H9 (cell line): ENCODE measurements at regions not wholly inside any gene's neighbourhood (a gene's known extent, or its start where the extent isn't known, plus 50 kb on each side); places are given as distances from the start of the nearest gene placed in this dataset.

Experiments used
- DNase-seq: peaks from one replicate; pipeline ENCODE4 v3.0.0-alpha.2; 2017
- H2AFZ ChIP-seq: one replicate; pipeline ENCODE4 v1.6.1; 2013; ENCODE audit warnings: mild to moderate bottlenecking, low read length, control low read depth, moderate library complexity
- H2AK5ac ChIP-seq: 2 replicates; pipeline ENCODE4 v1.6.1; 2013; ENCODE audit warnings: low read length, control low read depth, mixed read lengths; ENCODE audit not compliant: insufficient read length
- H2BK120ac ChIP-seq: one replicate; pipeline ENCODE4 v1.6.1; 2013; ENCODE audit warnings: low read depth, mild to moderate bottlenecking, low read length, control low read depth, inconsistent platforms; ENCODE audit not compliant: poor library complexity, severe bottlenecking
- H2BK12ac ChIP-seq: 2 replicates; pipeline ENCODE4 v1.6.1; 2013; ENCODE audit warnings: low read length, control low read depth, mixed read lengths, low read depth; ENCODE audit not compliant: insufficient read length
- H2BK15ac ChIP-seq: 2 replicates; pipeline ENCODE4 v1.6.1; 2013; ENCODE audit warnings: low read depth, low read length, control low read depth
- H2BK20ac ChIP-seq: one replicate; pipeline ENCODE4 v1.6.1; 2013; ENCODE audit warnings: low read depth, mild to moderate bottlenecking, low read length, control low read depth, inconsistent platforms; ENCODE audit not compliant: poor library complexity, severe bottlenecking
- H2BK5ac ChIP-seq: 2 replicates; pipeline ENCODE4 v1.6.1; 2013; ENCODE audit warnings: low read length, control low read depth, mixed read lengths; ENCODE audit not compliant: insufficient read length
- H3K14ac ChIP-seq: 2 replicates; pipeline ENCODE4 v1.6.1; 2013; ENCODE audit warnings: low read length, control low read depth; ENCODE audit not compliant: insufficient read depth
- H3K18ac ChIP-seq: 2 replicates; pipeline ENCODE4 v1.6.1; 2013; ENCODE audit warnings: low read depth, mild to moderate bottlenecking, mixed read lengths, low read length, control low read depth; ENCODE audit not compliant: insufficient read length
- H3K23ac ChIP-seq: 2 replicates; pipeline ENCODE4 v1.6.1; 2013; ENCODE audit warnings: low read length, control low read depth, mixed read lengths, low read depth; ENCODE audit not compliant: insufficient read length
- H3K23me2 ChIP-seq: 2 replicates; pipeline ENCODE4 v1.6.1; 2013; ENCODE audit warnings: low read depth, mild to moderate bottlenecking, mixed read lengths, low read length, control low read depth; ENCODE audit not compliant: insufficient read length, poor library complexity, severe bottlenecking
- H3K27ac ChIP-seq: 2 replicates; pipeline ENCODE4 v1.5.1; 2013; ENCODE audit warnings: low read length, control low read depth, mixed read lengths, low read depth; ENCODE audit not compliant: insufficient read length
- H3K27me3 ChIP-seq: 2 replicates; pipeline ENCODE4 v1.6.1; 2013; ENCODE audit warnings: low read length, control low read depth, inconsistent platforms; ENCODE audit not compliant: insufficient read depth
- H3K4ac ChIP-seq: 2 replicates; pipeline ENCODE4 v1.6.1; 2013; ENCODE audit warnings: low read depth, mild to moderate bottlenecking, control low read depth, inconsistent platforms, low read length, moderate library complexity
- H3K4me1 ChIP-seq: 2 replicates; pipeline ENCODE4 v1.6.1; 2013; ENCODE audit warnings: low read length, control low read depth, inconsistent platforms; ENCODE audit not compliant: insufficient read depth
- H3K4me2 ChIP-seq: 2 replicates; pipeline ENCODE4 v1.6.1; 2013; ENCODE audit warnings: low read length, control low read depth, mixed read lengths; ENCODE audit not compliant: insufficient read length, insufficient read depth
- H3K56ac ChIP-seq: 2 replicates; pipeline ENCODE4 v1.6.1; 2013; ENCODE audit warnings: low read depth, mild to moderate bottlenecking, mixed read lengths, low read length, control low read depth; ENCODE audit not compliant: insufficient read length
- H3K79me1 ChIP-seq: 2 replicates; pipeline ENCODE4 v1.6.1; 2013; ENCODE audit warnings: low read depth, mild to moderate bottlenecking, moderate library complexity, low read length, control low read depth, inconsistent platforms; ENCODE audit not compliant: insufficient read depth, poor library complexity, severe bottlenecking
- H3K79me2 ChIP-seq: 2 replicates; pipeline ENCODE4 v1.6.1; 2013; ENCODE audit warnings: low read length, control low read depth, inconsistent platforms; ENCODE audit not compliant: insufficient read depth
- H3K9ac ChIP-seq: 2 replicates; pipeline ENCODE4 v1.6.1; 2013; ENCODE audit warnings: low read length, control low read depth, mixed read lengths; ENCODE audit not compliant: insufficient read length; ENCODE audit errors: extremely low read depth
- H3K9me3 ChIP-seq: one replicate; pipeline ENCODE4 v1.6.1; 2013; ENCODE audit warnings: low read depth, low read length, inconsistent platforms; ENCODE audit not compliant: control insufficient read depth
- H3T11ph ChIP-seq: one replicate; pipeline ENCODE4 v1.6.1; 2013; ENCODE audit warnings: mild to moderate bottlenecking, low read length, control low read depth, inconsistent platforms
- H4K20me1 ChIP-seq: one replicate; pipeline ENCODE4 v1.6.1; 2013; ENCODE audit not compliant: control insufficient read depth, insufficient read length, insufficient read depth
- H4K5ac ChIP-seq: 2 replicates; pipeline ENCODE4 v1.6.1; 2013; ENCODE audit warnings: low read depth, mild to moderate bottlenecking, mixed read lengths, low read length, control low read depth; ENCODE audit not compliant: insufficient read length
- H4K8ac ChIP-seq: replicated peaks from 2 replicates; pipeline ENCODE4 v1.6.1; 2013; ENCODE audit warnings: low read length, control low read depth, mixed read lengths, low read depth; ENCODE audit not compliant: insufficient read length
- H4K91ac ChIP-seq: 2 replicates; pipeline ENCODE4 v1.6.1; 2013; ENCODE audit warnings: low read depth, mild to moderate bottlenecking, moderate library complexity, mixed read lengths, low read length, control low read depth; ENCODE audit not compliant: insufficient read length
- H3K27ac Mint-ChIP-seq, 3 experiments: 2 replicates in 2 of 3; 3 replicates in 1 of 3; pipeline ENCODE4 v1.8.0; 2020 to 2021; ENCODE audit warnings: mixed read lengths in 3 of 3, mild to moderate bottlenecking in 1 of 3, moderate library complexity in 1 of 3
- H3K27me3 Mint-ChIP-seq: 2 replicates; pipeline ENCODE4 v1.8.0; 2021; ENCODE audit warnings: low read depth, mild to moderate bottlenecking, moderate library complexity, mixed read lengths
- H3K36me3 Mint-ChIP-seq, 3 experiments: 2 replicates in 2 of 3; 3 replicates in 1 of 3; pipeline ENCODE4 v1.8.0; 2020 to 2021; ENCODE audit warnings: low read depth in 3 of 3, mixed read lengths in 3 of 3; ENCODE audit not compliant: insufficient read depth in 1 of 3
- H3K4me1 Mint-ChIP-seq, 2 experiments: 2 replicates each; pipeline ENCODE4 v1.8.0; 2020; ENCODE audit warnings: mixed read lengths in 2 of 2
- H3K4me3 Mint-ChIP-seq, 2 experiments: 2 replicates in 1 of 2; 3 replicates in 1 of 2; pipeline ENCODE4 v1.8.0; 2020 to 2021; ENCODE audit warnings: mild to moderate bottlenecking in 2 of 2, mixed read lengths in 2 of 2, moderate library complexity in 1 of 2
- H3K9me3 Mint-ChIP-seq, 2 experiments: 2 replicates in 1 of 2; 3 replicates in 1 of 2; pipeline ENCODE4 v1.8.0; 2020; ENCODE audit warnings: mild to moderate bottlenecking in 2 of 2, mixed read lengths in 2 of 2, moderate library complexity in 1 of 2
- WGBS: extraction: QIAGEN DNeasy Blood & Tissue Kit; methylation state at CpG from one replicate; pipeline ENCODE4 v1.1.7; 2013; ENCODE audit warnings: missing lambda C conversion rate, low lambda C conversion rate, mixed read lengths; ENCODE audit not compliant: insufficient read length; ENCODE audit errors: extremely low coverage; 5-methylcytosine and 5-hydroxymethylcytosine counted together
- TF ChIP-seq, protein P1 (sequence below): fragments of 200-600 bp; sonication (generic); conservative IDR thresholded peaks from 3 replicates; pipeline ENCODE4 v1.8.0; 2021; ENCODE audit warnings: antibody characterized with exemption, mild to moderate bottlenecking

DNA sequence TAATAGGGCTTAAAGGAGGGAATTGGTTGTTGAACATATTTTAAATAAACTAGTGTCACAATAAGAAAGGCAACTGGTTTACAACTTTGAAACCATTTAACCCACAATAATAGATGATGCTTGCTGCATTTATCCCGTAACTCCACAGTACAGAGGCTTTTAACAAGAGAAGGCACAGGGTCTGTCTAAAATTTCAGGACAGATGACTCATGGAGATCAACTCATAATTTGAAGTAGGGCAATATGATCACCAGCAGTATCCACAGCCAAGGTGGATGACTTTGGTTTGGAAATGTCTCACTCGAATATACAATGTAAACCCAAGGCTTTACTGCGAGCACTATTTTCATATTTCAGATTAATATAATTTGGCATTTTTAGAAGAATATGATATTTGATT is 340.2 kb downstream of the LRIG3 start:
- no peak overlapping the region for H3K4ac ChIP-seq
- no peak overlapping the region for H2BK120ac ChIP-seq
- DNase-seq = no peak
- no peaks in the 10 kb centered on the region for H3K79me1 ChIP-seq
- H3K18ac ChIP-seq = no peak overlapping the region
- no peak overlapping the region for H3K27ac ChIP-seq
- no peak overlapping the region for H4K5ac ChIP-seq
- H3T11ph ChIP-seq = no peak overlapping the region
- H4K8ac ChIP-seq = no peak overlapping the region
- H3K9ac ChIP-seq = no peak overlapping the region
- H3K4me1 ChIP-seq = no peaks in the 10 kb centered on the region
- H4K20me1 ChIP-seq = no peaks in the 10 kb centered on the region
- no peak overlapping the region for H3K56ac ChIP-seq
- no peaks in the 10 kb centered on the region for H3K36me3 Mint-ChIP-seq
- TF ChIP-seq, protein P1, sequence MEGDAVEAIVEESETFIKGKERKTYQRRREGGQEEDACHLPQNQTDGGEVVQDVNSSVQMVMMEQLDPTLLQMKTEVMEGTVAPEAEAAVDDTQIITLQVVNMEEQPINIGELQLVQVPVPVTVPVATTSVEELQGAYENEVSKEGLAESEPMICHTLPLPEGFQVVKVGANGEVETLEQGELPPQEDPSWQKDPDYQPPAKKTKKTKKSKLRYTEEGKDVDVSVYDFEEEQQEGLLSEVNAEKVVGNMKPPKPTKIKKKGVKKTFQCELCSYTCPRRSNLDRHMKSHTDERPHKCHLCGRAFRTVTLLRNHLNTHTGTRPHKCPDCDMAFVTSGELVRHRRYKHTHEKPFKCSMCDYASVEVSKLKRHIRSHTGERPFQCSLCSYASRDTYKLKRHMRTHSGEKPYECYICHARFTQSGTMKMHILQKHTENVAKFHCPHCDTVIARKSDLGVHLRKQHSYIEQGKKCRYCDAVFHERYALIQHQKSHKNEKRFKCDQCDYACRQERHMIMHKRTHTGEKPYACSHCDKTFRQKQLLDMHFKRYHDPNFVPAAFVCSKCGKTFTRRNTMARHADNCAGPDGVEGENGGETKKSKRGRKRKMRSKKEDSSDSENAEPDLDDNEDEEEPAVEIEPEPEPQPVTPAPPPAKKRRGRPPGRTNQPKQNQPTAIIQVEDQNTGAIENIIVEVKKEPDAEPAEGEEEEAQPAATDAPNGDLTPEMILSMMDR = no peak
- no peaks in the 10 kb centered on the region for H3K4me1 Mint-ChIP-seq
- no peaks in the 10 kb centered on the region; the same call in 1 of the 2 replicates for H3K27me3 Mint-ChIP-seq
- no peaks in the 10 kb centered on the region for H3K9me3 Mint-ChIP-seq
- H3K4me2 ChIP-seq = no peak overlapping the region
- no peak overlapping the region for H3K27ac Mint-ChIP-seq
- no peak overlapping the region for H2BK20ac ChIP-seq
- WGBS = no CpG with 5 or more reads among the region's 3 CpGs
- H4K91ac ChIP-seq = no peak overlapping the region
- no peak overlapping the region for H2AFZ ChIP-seq
- no peak overlapping the region for H3K4me3 Mint-ChIP-seq
- H3K14ac ChIP-seq = no peak overlapping the region
- H2BK15ac ChIP-seq = no peak overlapping the region
- no peaks in the 10 kb centered on the region for H3K79me2 ChIP-seq
- no peaks in the 10 kb centered on the region for H3K23me2 ChIP-seq
- H3K9me3 ChIP-seq = no peaks in the 10 kb centered on the region
- no peak overlapping the region for H2BK12ac ChIP-seq
- no peak overlapping the region for H3K23ac ChIP-seq
- no peak overlapping the region for H2AK5ac ChIP-seq
- no peak overlapping the region for H2BK5ac ChIP-seq
- no peaks in the 10 kb centered on the region for H3K27me3 ChIP-seq
